Activated naive CD8-positive, alpha-beta T cell (primary cell): ENCODE measurements at regions not wholly inside any gene's neighbourhood (a gene's known extent, or its start where the extent isn't known, plus 50 kb on each side); places are given as distances from the start of the nearest gene placed in this dataset.
"Not testable (repeated sequence)": the region's sequence is repeated elsewhere in the genome, so short reads cannot be mapped to it uniquely, and the experiment has no call there.

Source experiments
- H3K27ac Mint-ChIP-seq: one replicate; pipeline ENCODE4 v1.8.0; 2021; ENCODE audit warnings: mixed read lengths
- H3K27me3 Mint-ChIP-seq: one replicate; pipeline ENCODE4 v1.8.0; 2021; ENCODE audit warnings: mixed read lengths
- H3K36me3 Mint-ChIP-seq: one replicate; pipeline ENCODE4 v1.8.0; 2021; ENCODE audit warnings: mixed read lengths
- H3K4me1 Mint-ChIP-seq: one replicate; pipeline ENCODE4 v1.8.0; 2021; ENCODE audit warnings: low read depth, mixed read lengths
- H3K4me3 Mint-ChIP-seq: one replicate; pipeline ENCODE4 v1.8.0; 2021; ENCODE audit warnings: mild to moderate bottlenecking, mixed read lengths
- H3K9me3 Mint-ChIP-seq: one replicate; pipeline ENCODE4 v1.8.0; 2021; ENCODE audit warnings: low read depth, mixed read lengths

DNA sequence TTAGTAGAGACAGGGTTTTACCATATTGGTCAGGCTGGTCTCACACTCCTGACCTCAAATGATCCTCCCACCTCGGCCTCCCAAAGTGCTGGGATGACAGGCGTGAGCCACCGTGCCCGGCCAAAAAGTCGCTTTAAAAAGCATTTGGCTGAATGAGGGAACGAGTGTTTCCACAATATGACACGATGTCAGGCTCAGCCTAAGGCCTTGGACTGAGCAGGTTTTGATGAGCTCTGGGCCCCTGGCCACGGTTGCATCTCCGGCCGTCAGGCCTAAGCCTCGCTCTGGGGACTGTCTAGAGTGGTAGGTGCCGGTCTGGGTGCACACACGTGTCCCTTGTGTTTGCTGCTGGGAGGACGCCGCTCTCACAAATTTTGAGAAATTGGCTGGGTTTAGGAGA is 120.3 kb downstream of the NPIPB11 start:
- H3K4me3 Mint-ChIP-seq, result not testable (repeated sequence)

DNA sequence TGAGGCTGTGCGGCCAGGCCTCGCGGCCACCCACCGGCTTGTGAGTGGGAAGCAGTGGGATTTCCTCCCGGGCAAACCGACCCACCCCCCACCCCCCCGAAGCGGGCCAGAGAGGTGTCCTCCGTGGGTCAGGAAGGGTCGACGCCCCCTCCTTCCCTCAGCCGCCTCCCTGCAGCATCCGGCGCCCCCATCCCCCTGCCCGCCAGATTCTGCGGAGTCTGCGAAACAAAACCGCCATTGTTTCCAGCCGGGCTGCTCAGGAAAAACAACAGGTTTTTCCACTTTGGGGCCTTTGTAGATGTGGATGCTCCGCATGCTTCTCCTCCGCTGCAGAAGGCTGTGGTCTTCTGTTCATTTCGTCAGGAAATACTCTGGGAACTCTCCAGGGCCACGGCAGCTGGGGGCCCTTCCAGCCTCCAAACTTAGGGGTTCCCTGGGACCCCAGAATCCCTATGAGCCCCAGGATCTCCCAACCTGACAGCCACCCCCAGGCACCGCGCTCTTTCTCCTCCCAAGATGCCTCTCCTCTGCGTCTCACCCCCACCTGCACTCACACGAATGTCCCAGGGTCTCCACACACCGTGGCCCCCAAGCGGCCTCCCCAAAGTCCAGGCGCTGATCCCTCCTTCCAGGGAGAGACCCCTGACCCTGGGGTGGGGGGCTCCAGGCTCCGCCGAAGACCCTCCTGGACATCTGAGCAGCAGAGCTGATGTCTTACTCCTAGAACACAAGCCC is 121.2 kb downstream of the NPIPB11 start:
- H3K4me1 Mint-ChIP-seq, H3K27ac Mint-ChIP-seq, H3K27me3 Mint-ChIP-seq, H3K9me3 Mint-ChIP-seq, H3K36me3 Mint-ChIP-seq: not testable (repeated sequence)
- peak overlapping the region; percentile 38 for H3K4me3 Mint-ChIP-seq

More for the DNA sequence above, 120.3 kb downstream of the NPIPB11 start:
- not testable (repeated sequence) for H3K27me3 Mint-ChIP-seq, H3K4me1 Mint-ChIP-seq, H3K27ac Mint-ChIP-seq, H3K9me3 Mint-ChIP-seq, H3K36me3 Mint-ChIP-seq

GRCh38 chr16:29284723-29285122 is 121.8 kb downstream of the NPIPB11 start:
- not testable (repeated sequence) for H3K27me3 Mint-ChIP-seq, H3K9me3 Mint-ChIP-seq, H3K27ac Mint-ChIP-seq, H3K4me3 Mint-ChIP-seq, H3K36me3 Mint-ChIP-seq, H3K4me1 Mint-ChIP-seq

GRCh38 chr16:29284159-29284558 is 122.4 kb downstream of the NPIPB11 start:
- not testable (repeated sequence) for H3K4me3 Mint-ChIP-seq, H3K27me3 Mint-ChIP-seq, H3K4me1 Mint-ChIP-seq, H3K36me3 Mint-ChIP-seq, H3K27ac Mint-ChIP-seq, H3K9me3 Mint-ChIP-seq

- H3K27me3 Mint-ChIP-seq, H3K4me3 Mint-ChIP-seq, H3K36me3 Mint-ChIP-seq, H3K4me1 Mint-ChIP-seq, H3K27ac Mint-ChIP-seq, H3K9me3 Mint-ChIP-seq: not testable (repeated sequence)
These were observed 128.2 kb downstream of the NPIPB11 start for GRCh38 chr16:29278097-29278871.

- H3K4me3 Mint-ChIP-seq, H3K27me3 Mint-ChIP-seq, H3K9me3 Mint-ChIP-seq, H3K27ac Mint-ChIP-seq, H3K36me3 Mint-ChIP-seq, H3K4me1 Mint-ChIP-seq: not testable (repeated sequence)
These were observed 130.1 kb downstream of the NPIPB11 start for GRCh38 chr16:29276446-29276845.

GRCh38 chr16:29274055-29275035 is 132.2 kb downstream of the NPIPB11 start:
- H3K9me3 Mint-ChIP-seq, H3K27ac Mint-ChIP-seq, H3K4me3 Mint-ChIP-seq, H3K4me1 Mint-ChIP-seq, H3K36me3 Mint-ChIP-seq, H3K27me3 Mint-ChIP-seq: not testable (repeated sequence)

DNA sequence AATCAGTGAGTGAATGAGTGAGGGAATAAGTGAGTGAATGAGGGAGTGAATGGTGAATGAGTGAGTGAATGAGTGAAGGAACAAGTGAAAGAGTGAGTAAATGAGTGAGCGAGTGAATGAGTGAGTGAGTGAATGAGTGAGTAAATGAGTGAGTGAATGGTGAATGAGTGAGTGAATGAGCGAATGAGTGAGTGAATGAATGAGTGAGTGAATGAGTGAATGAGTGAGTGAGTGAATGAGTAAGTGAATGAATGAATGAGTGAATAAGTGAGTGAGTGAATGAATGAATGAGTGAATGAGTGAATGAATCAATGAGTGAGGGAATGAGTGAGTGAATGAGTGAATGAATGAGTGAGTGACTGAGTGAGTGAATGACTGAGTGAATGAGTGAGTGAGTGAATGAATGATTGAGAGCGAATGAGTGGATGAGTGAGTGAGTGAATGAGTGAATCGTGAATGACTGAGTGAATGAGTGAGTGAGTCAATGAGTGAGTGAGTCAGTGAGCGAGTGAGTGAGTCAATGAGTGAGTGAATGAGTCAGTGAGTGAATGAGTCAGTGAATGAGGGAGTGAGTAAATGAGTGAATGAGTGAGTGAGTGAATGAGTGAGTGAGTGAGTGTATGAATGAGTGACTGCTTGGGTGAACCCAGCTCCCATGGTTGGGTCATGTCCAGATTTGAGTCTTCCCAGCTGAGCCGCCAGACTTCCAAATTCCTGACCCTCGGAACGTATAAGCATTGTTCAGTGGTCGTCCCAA is 133.0 kb downstream of the NPIPB11 start:
- not testable (repeated sequence) for H3K27me3 Mint-ChIP-seq, H3K4me1 Mint-ChIP-seq, H3K27ac Mint-ChIP-seq, H3K36me3 Mint-ChIP-seq, H3K9me3 Mint-ChIP-seq, H3K4me3 Mint-ChIP-seq

GRCh38 chr16:29271721-29272675 is 134.5 kb downstream of the NPIPB11 start:
- not testable (repeated sequence) for H3K9me3 Mint-ChIP-seq, H3K4me3 Mint-ChIP-seq, H3K27me3 Mint-ChIP-seq, H3K27ac Mint-ChIP-seq, H3K36me3 Mint-ChIP-seq, H3K4me1 Mint-ChIP-seq

DNA sequence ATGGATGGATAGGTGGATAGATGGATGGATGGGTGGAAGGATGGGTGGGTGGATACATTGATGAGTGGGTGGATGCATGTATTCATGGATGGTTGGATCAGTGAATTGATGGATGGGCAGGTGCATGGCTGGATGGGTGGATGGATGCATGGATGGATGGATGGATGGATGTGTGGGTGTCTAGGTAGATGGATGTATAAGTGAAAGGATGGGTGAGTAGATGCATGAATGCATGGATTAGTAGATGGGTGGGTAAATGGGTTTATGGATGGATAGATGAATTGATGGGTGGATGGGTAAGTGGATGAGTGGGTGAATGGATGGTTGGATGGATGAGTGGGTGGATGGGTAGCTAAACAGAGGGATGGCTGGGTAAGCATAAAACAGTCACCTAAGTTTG is 135.6 kb downstream of the NPIPB11 start:
- H3K4me1 Mint-ChIP-seq, H3K4me3 Mint-ChIP-seq, H3K36me3 Mint-ChIP-seq, H3K27me3 Mint-ChIP-seq, H3K27ac Mint-ChIP-seq, H3K9me3 Mint-ChIP-seq: not testable (repeated sequence)

DNA sequence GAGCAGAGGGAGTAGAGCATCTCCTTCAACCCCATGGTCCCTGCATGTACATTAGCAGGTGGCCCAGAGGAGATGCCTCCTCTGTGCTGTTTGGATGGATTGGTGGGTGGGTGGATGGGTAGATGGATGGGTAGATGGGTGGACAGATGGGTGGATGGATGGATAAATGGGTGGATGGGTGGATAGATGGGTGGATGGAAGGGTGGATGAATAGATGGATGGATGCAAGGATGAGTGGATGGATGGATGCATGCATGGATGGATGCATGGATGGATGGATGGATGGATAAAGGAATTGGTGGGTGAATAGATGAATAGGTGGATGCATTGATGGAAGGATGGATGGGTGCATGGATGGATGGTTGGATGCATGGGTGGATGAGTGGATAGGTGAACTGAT is 136.5 kb downstream of the NPIPB11 start:
- not testable (repeated sequence) for H3K4me1 Mint-ChIP-seq

GRCh38 chr16:29269192-29269811 is 137.2 kb downstream of the NPIPB11 start:
- not testable (repeated sequence) for H3K27me3 Mint-ChIP-seq, H3K4me1 Mint-ChIP-seq, H3K36me3 Mint-ChIP-seq, H3K9me3 Mint-ChIP-seq, H3K4me3 Mint-ChIP-seq, H3K27ac Mint-ChIP-seq

More for the DNA sequence above, 136.5 kb downstream of the NPIPB11 start:
- H3K36me3 Mint-ChIP-seq, H3K27ac Mint-ChIP-seq, H3K27me3 Mint-ChIP-seq, H3K9me3 Mint-ChIP-seq, H3K4me3 Mint-ChIP-seq: not testable (repeated sequence)

GRCh38 chr16:29268785-29269191 is 137.7 kb downstream of the NPIPB11 start:
- H3K36me3 Mint-ChIP-seq, H3K4me1 Mint-ChIP-seq, H3K9me3 Mint-ChIP-seq, H3K27ac Mint-ChIP-seq, H3K27me3 Mint-ChIP-seq, H3K4me3 Mint-ChIP-seq: not testable (repeated sequence)
